ENCODE measurements at regions not wholly inside any gene's neighbourhood (a gene's known extent, or its start where the extent isn't known, plus 50 kb on each side); places are given as distances from the start of the nearest gene placed in this dataset.

GRCh38 chr2:8196316-8196715, 485.5 kb upstream of the ID2 start:
- no peak for DNase-seq

DNA sequence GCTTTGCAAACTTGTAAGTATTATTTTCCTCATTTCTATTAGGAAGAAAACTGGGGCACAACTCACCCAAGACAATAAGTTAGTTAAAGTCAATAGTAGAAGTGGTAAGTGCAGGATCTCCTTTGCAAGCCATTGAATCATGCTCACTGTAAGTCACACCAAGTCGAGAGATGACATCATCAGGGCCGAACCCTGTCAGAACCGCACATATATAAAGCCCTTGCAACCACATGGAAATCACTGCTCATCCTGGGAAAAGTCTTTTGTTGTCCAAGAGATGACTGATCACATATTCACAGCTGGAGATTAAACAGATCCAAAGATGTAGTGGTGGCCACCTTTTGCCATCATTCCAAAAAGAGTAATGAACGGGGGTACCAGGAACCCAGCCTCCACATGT, 484.8 kb upstream of the ID2 start:
- DNase-seq: no peak

DNA sequence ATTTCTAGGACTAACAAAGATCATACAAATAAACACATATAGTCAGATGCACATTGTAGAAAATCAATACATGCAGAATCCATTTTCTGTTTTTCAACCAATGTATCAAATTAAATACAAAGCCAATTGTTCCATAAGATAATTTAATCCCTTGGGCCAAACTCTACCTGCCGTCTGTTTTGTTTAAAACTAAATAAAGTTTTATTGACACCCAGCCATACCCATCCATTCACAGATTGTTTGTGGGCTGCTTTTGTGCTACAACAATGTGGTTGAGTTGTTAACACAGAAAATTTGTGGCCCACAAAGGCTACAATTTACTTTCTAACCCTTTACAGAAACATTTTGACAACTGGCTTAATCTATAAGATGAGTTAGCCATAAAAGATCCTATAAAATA, 484.0 kb upstream of the ID2 start:
- DNase-seq: no peak

DNA sequence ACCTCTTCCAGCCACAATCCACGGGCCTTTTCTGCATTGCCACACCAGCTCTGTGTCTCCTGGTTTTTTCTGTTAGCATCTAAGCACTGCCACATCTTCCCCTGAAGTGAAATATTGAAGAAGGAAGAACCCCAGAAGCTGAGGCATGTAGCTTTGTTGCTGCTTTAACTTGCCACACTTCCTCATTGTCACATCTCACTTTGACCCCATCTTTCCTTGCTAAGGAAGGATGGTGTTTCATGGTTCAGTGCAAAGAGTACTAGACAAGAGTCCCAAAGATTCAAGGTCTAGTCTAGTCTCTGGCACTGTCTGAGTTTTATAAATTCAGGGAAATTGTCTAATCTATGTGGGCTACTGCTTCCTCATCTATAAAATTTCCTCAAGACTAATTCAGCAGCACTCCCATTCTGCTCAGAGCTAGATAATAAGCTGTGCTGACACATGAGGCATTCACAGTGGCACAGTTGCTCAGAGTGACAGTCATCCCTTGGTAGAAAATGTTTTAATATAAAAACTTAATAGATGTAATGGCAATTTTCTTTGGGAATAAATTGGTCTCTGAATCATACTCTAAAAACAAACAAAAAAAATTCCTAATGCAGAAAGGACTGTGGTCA, 483.0 kb upstream of the ID2 start:
- DNase-seq: no peak

- no peak for DNase-seq
Measured at GRCh38 chr2:8202132-8202531, 479.7 kb upstream of the ID2 start.

DNA sequence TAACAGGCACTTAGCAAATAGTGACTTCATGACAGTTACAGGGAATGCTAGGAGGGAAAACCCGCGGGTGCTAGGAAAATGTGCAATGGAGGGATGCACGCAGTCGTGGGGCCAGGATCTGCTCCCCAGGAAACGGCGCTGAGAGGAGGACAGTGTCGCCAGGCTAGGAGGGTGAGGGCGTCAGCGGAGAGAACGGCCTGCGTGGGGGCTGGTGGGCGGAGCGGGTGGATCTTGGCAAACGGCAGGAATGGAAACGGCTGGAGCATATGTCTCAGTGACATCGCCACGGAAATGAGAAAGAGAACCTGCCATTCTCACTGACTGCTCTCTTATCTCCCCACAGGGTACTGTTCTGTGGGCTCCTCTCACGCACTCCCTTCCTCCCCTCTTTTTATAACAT, 478.5 kb upstream of the ID2 start:
- no peak for DNase-seq

DNA sequence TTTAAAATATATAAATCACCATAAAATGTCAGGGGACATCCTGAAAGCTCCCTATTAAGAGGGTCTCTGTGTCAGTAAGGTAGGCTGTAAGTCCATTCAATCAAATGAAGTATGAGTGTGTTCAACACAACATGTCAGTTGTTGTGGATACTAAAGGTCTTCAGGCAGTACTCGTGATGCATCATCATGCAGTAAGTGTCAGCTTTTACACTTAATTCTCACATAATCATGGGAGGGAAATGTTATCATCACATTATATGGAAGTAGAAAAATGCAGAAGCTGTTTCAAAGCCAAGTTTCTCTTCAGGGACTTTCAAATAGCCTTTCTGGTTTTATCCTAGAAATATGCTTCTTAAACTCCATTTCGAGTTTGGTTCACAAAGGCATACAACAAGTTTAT, 477.1 kb upstream of the ID2 start:
- DNase-seq: no peak

DNA sequence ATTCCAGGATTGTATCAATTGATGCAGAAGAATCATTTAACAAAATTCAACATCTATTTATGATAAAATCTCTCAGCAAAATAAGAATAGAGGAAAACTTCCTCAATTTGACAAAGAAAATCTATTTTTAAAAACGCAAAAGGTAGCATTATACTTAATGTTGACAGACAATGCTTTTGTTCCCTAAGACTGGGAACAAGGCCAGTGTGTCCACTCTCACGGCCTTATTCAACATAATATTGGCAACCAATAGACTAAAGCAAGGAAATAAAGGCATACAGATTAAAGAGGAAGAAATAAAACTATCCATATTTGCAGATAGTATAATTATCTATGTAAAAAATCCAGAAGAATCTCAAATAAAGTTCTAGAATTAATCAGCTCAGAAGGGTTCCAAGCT, 472.4 kb upstream of the ID2 start:
- DNase-seq: no peak

GRCh38 chr2:8211384-8211783, 470.5 kb upstream of the ID2 start:
- no peak for DNase-seq

DNA sequence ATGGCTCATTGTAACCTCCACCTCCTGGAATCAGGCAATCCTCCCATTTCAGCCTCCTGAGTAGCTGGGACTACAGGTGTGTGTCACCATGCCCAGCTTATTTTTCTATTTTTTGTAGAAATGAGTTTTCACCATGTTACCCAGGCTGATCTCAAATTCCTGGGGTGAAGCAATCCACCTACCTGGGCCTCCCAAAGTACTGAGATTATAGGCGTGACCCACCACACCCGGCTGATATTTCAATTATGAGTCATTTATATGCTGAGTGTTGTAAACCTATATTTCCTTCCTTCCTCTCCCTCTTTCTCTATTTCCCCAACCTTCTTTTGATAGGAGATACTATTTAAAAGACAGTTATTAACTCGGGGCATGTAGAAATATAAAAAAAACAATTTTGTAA, 469.6 kb upstream of the ID2 start:
- DNase-seq: no peak

GRCh38 chr2:8214036-8214615, 467.7 kb upstream of the ID2 start:
- DNase-seq: no peak

- no peak for DNase-seq
Measured at GRCh38 chr2:8215159-8215863, 466.5 kb upstream of the ID2 start.

DNA sequence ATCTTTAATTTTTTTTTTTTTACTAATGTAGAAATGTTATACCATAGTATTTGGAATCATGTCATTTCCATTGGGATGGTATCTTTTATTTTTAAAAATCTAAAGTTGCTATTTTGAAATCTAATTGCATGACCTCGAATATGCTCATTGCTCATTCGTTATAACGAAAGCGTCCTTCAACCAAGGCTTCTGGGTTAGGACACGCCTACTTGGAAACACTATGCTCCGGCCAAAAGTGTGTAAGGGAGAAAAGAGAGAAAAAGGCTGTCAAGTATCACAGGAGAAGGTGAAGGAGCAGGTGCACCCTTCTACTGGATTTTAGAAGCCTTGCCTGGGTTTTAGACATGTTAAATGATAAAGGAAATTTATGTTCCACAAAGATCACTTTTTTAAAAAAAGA, 465.9 kb upstream of the ID2 start:
- DNase-seq: no peak

DNA sequence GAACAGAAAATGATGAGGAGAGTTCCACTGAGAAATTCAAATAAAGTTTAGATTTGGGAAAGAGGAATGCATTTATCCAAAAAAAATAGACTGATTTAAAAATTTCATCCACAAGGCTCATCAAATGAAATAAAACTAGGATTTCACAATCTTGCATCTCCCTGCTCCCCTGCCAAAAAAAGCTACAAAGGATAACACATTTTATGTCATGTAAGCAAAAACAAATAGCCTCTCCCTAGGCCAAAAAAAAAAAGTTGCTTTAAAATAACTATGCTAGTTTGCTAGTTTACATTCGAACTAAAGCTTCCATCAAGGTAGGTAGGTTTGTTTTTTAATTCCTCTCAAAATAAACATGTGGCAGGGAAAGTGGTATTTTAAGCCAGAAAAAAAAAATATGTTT, 465.5 kb upstream of the ID2 start:
- DNase-seq: no peak

- no peak for DNase-seq
Measured at GRCh38 chr2:8217468-8218030, 464.3 kb upstream of the ID2 start.

DNA sequence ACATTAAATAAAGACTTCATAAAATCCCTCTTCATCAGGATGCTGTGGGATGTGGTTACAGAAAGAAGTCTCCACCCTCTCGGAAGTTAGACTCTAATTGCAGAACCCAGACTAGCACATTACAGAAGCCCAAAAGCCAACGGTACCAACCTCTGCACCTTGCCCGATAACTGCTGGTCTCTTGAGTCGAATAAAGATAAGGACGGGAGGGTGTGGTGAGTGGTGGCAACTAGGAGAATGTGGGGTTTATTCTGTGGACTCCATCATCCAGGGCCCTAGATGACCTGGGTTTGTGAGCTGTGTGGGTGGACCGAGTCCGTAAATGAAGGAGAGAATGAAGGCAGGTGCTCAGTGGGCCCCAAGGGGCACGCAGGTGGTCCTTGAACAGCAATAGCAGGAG, 462.8 kb upstream of the ID2 start:
- no peak for DNase-seq

DNA sequence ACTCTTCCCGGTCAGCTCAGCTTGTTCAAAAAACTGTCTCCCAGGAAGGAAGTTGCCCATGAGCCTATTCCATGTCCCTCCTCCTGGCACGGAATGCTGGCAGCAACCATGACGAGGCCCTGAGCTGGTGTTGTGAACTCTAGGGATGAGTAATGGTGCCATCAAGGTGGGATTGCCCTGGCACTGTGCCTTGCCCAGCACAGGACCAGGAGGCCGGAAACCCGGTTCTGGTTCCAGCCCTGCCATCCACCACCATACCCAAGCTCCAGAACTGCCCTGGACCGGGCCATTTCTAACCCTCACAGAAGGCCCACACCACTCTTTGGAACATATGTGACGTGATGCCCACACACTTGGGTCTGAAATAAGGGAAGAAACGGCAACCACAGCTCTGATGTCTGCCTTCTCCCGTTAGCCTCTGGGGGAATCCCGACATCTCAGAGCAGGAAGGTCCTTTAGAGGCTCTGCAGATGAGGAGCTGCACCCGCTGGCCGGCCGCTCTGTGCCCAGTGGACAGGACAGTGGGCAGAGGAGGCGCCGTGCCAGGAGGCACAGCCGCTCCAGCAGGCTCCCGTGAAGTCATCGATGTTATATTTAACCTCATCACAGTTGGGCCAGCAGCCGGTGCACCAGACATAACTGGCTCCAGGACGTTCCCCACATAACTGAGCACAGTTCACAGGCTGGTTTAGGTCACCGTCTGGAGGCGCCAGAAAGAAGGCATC, 462.1 kb upstream of the ID2 start:
- no peak for DNase-seq

DNA sequence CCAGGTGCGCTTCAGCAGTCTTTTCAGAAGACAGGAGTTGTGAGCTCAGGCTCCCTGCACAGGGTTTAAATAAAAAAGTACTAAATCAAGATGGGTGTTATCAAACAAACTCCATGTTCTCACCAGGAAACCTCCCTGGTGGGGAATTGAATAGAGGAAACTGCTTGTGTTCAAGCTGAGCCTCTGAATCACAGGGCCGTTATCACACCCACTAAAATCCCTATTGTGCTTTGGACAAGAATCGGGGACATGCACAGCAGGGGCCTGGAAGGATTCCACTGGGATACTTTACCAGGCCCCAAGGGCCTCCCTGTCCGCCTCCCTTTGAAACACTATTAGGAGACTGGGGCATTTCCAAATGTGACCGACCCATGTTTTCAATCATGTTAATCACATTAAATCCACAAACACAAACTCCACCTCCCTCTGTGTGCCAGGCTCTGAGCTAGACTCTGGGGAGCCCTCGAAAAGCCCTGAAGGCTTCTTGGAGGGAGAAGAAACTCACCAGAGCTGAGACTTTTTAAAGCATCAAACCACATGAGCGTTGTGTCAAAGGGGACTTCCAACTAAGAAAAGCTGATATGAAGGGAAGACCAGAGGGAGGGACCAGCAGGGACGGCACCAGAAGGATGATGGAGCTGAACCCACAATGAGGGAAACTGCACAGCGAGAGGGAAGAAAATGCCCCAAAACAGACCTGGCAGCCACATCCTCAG, 458.7 kb upstream of the ID2 start:
- DNase-seq: no peak

GRCh38 chr2:8223695-8224346, 458.0 kb upstream of the ID2 start:
- no peak for DNase-seq

DNA sequence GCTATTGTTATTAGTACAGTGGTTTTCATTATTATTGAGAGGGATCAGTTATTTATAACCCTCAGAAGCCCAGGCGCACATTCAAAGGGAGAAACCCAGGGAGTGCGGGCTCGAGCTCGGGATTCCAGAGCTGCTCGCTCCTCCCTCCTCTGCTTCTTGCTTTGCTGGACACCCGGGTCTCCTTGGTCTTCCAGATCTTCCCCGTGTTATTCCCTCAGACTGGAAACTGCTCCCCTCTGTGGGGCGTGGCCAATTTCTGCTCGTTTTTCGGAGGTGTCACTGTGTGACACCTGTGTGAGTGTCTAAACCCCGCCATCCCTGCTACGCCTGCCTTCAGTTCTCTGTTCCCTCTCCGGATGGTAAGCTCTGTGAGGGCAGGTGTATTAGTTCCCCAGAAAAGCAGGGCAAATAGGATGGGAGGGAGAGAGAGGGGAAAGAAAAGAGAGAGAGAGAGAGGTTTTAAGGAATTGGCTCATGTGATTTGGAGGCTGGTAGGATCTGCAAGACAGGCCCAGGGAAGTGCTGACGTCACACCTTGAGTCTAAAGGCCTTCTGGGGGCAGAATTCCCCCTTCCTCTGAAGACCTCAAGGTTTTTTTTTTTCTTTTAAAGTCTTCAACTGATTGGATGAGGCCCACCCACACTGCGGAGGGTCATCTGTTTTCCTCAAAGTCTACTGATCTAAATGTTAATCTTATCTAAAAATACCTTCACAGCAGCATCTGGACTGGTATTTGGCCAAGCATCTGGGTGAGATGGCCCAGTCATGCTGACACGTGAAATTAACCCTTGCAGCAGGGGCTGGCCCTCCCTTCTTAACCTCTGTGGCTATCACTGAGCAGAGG, 457.3 kb upstream of the ID2 start:
- no peak for DNase-seq

GRCh38 chr2:8225266-8225665, 456.6 kb upstream of the ID2 start:
- DNase-seq: no peak

GRCh38 chr2:8225798-8226197, 456.1 kb upstream of the ID2 start:
- DNase-seq: no peak

Measured in CD4-positive, alpha-beta T cell treated with Interferon gamma for 1 hour (primary cell).